Sciatic nerve (tissue), 2 donors: ENCODE measurements at regions not wholly inside any gene's neighbourhood (a gene's known extent, or its start where the extent isn't known, plus 50 kb on each side); places are given as distances from the start of the nearest gene placed in this dataset.

Experiments used
- ATAC-seq: fragments of 200-7000 bp; cut with Tn5 transposase; one replicate; pipeline ENCODE4 v1.9.1; 2020; ENCODE audit warnings: mild to moderate bottlenecking, moderate library complexity
- DNase-seq: peaks from one replicate; pipeline ENCODE4 v3.0.0-alpha.2; 2020; ENCODE audit warnings: low spot score
- intact Hi-C: fragments of 100-400 bp; cut with DNase I; formaldehyde crosslinking; loops from one replicate; pipeline ENCODE4 v1.14.2; 2022
- donor health status: DM: no; HTN: no; CAD: no.
- donor health status: DM: no; HTN: no; CAD: no.

DNA sequence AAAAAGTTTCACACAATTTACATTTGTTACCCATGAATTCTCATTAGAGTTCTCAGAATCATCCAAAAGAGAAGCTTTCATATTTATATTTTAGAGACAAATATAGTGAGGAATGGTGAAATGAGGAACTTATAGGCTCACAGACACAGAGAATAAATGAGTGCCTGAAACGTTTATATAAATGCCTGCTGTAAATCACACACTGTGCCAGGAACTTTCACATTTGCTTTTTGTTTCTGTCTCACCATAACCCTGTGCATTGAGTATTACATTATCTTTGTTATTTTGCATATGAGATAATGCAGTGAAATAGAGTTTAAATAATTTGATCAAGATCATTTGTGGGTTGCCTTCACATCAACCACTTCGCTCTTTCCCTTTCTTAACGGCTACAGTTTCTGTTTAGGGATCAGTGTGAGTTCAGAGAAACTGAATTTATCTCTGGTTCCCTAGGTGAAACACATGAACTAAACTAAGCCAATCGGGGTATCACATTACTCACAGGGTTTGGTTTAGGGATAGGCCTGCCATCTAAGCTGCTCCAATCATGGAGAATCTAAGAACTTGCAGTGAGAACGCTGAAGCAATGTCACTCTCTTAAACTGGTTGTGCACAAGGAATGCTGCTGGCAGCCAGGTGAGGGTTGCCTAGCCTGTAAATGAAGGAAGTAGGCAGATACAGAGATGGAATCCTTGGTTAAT is 1339.2 kb upstream of the TENM4 start:
- intact Hi-C loops = no loop called here
- no peak for ATAC-seq

GRCh38 chr11:80778941-80779340 is 1338.1 kb upstream of the TENM4 start:
- intact Hi-C loops = no loop called here
- ATAC-seq (no peak), DNase-seq (no peak)

More for the DNA sequence above, 1339.2 kb upstream of the TENM4 start:
- no peak for DNase-seq

DNA sequence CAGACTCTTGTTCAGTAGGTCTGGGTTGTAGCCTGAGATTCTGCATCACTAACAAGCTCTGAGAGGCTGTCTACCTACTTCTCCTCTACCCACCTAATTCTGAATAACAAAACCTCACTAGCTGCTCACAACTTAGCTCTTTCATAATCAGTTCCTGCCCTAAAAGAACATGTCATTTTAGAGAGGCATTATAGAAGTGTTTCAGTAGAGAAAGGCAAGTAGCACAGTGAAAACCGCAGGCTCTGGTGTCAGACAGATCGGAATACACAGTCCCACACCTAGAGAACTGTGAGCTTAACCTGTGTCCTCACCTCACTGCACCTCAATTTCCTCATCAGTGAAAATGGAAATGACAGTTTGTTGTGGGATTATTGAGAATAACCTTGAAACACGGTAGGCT is 1337.6 kb upstream of the TENM4 start:
- no peak for DNase-seq
- no peak for ATAC-seq
- intact Hi-C loops = no loop called here

DNA sequence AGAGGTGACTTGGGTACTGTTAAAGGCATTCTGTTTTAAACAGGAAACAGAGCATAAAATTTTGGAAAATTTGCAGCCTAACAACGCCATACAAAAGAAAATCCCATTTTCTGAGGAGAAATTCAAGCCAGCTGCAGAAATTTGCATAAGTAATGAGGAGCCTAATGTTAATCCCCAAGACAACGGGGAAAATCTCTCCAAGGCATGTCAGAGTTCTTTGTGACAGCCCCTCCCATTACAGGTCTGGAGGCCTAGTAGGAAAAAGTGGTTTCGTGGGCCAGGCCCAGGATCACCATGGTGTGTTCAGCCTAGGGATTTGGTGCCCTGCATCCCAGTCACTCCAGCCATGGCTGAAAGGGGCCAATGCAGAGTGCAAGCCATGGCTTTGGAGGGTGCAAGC is 1333.1 kb upstream of the TENM4 start:
- no peak for ATAC-seq
- DNase-seq = no peak
- intact Hi-C loops = no loop called here

GRCh38 chr11:80771017-80771416 is 1330.2 kb upstream of the TENM4 start:
- intact Hi-C loops = no loop called here
- DNase-seq (no peak), ATAC-seq (no peak)

DNA sequence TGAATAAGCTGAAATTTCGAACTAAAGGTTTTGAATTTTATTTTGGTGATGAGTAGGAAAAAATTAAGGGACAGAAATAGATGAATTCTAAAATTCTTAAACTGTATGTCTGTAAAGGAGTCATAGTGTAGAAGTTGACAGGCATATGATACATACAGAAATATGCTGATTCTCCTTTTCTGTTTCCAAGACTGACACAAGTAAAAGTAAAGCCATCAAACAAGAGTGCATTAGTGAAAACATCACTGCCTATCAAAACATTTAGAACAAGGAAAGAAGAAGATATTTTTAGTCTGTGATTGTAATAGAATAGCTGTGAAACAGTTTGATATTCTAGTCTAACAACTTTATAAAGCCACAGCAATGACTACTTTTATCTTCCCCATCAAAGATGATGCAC is 1318.0 kb upstream of the TENM4 start:
- ATAC-seq = no peak

DNA sequence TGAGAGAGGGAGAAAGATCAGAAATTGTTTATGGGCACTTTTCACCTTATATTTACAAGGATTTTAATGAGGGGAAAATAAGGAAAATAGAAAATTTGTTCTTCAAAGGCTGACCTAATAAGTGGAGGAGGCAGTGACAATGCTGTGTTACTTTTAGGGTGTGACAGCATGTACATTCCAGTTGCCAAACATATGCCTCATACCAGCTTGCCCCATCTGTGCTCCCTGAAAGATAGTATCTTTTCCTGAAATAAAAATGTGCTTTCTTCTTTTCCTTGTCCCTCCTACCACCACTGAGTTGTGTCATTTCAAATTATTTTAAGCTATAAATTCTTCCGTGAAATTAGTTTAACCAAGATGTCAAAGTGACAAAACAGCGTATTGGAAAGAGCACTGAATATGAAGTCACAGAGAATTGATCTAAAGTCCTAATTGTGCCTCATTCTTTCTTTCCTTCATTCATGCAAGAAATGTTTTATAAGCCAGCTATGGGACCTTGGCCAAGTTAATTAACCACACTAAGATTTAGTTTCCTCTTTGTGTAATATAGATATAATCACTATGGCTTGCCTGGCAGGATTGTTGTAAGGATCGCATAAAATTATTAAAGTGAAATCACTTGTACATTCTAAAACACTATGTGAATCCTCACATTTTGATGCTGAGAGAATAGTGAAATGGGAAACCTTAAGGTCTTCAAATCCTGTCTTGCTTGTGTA is 1307.5 kb upstream of the TENM4 start:
- ATAC-seq (no peak), DNase-seq (no peak)
- intact Hi-C loops = no loop called here

More for the DNA sequence above, 1318.0 kb upstream of the TENM4 start:
- intact Hi-C loops = no loop called here
- no peak for DNase-seq

- DNase-seq (no peak), ATAC-seq (no peak)
- intact Hi-C loops = no loop called here
These were observed 1305.5 kb upstream of the TENM4 start for GRCh38 chr11:80746300-80746699.

DNA sequence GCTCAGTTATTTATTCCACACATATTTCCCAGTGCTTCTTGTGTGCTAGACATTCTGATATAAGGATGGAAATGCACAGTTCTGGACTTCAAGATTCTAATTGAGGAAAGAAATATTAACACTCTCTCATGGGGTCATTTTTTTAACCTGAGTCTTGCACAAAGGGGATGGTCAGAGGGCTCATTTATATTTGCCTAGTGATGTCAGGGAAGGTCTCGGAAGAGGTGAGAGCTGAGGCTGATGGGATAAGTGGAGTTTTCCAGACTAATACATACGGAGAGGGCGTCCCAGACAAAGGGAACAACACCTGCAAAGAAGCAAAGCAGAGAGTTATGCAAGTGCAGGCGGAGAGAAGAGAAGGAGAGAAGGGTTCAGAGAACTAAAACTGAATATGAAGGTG is 1304.6 kb upstream of the TENM4 start:
- DNase-seq (no peak), ATAC-seq (no peak)
- intact Hi-C loops = no loop called here

DNA sequence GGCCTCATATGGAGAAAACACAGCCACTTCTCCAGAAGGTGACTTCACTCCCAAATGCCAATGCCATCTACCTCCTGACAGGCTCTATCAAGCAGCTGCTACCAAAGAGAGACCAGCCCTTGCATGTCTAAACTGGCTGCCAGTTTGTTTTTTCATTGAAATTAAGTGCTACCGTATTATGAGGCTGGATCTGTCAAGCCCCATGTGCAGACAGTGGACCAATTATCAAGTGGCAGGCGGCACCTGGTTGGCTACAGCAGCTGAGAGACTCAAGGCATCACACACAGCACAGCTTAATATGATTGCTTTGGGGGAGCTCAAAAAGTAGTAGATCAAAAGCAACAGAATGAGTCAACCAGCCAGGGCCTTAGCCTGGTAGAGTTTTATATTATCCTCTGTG is 1293.0 kb upstream of the TENM4 start:
- no peak for DNase-seq
- intact Hi-C loops = no loop called here

GRCh38 chr11:80733361-80733760 is 1292.5 kb upstream of the TENM4 start:
- no peak for ATAC-seq
- DNase-seq = no peak
- intact Hi-C loops = no loop called here

More for the DNA sequence above, 1293.0 kb upstream of the TENM4 start:
- ATAC-seq = no peak

DNA sequence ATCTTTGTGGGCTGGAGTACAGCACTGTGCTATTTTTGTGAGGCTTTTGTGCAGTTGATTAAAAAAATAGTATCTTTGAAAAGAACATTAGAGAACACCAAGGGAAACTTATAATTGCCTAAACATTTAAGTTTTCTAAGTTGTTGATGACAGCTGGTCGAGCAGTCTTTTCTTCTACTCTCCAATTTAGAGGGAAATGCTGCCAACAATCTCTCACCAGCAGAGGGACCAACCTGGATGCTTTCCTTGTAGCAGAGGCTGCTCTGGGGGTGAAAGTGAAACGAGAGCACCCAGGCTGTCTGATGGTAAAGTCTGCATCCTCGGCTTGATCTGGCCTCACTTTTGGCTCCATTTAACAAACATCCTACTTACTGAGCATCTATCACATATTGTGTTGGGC is 1286.5 kb upstream of the TENM4 start:
- intact Hi-C loops = no loop called here
- ATAC-seq (no peak), DNase-seq (no peak)

- DNase-seq = no peak
- ATAC-seq = no peak
- intact Hi-C loops = no loop called here
These were observed 1285.4 kb upstream of the TENM4 start for GRCh38 chr11:80726236-80726635.

DNA sequence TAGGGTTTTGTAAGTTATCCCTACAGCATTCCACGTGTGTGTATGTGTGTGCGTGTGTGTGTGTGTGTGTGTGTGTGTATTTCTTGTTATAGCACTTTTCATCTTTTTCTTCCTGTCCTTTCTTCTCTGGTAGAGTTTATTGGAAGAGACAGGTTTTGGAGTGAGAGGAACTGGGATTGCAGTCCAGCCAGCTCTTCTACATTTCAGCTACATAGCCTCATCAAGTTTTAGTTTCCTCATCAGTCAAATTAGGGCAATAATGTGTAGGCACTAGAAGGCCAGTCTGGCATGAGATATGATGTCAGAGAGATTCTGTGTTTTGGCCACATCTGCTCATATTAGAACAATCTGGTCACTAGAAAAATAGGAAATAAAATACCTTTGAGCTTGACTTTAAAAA is 1283.5 kb upstream of the TENM4 start:
- ATAC-seq = no peak
- DNase-seq = no peak
- intact Hi-C loops = no loop called here

DNA sequence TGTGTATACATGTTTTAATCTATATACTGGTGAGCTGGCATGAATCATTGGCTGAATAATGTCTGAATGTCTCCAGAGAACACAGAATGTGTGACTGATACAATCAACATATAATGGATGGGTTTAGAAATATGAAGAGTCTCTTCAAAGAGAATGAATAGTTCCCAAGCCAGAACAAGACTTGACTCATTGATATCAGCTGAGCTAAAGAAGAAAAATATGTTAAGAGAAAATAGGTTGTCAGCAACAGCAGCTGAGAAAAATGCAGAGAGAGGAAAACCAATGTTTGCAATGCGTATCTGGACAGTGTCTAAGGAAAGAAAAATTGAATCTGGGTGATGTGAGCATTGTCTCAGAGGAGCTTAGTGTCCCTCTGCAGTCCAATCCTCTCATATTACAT is 1281.8 kb upstream of the TENM4 start:
- DNase-seq = no peak
- intact Hi-C loops = no loop called here

GRCh38 chr11:80720295-80720694 is 1279.5 kb upstream of the TENM4 start:
- ATAC-seq (no peak), DNase-seq (no peak)
- intact Hi-C loops = no loop called here

More for the DNA sequence above, 1281.8 kb upstream of the TENM4 start:
- ATAC-seq = no peak

GRCh38 chr11:80719292-80719646 is 1278.4 kb upstream of the TENM4 start:
- intact Hi-C loops = no loop called here
- no peak for DNase-seq
- no peak for ATAC-seq

- ATAC-seq = no peak
- intact Hi-C loops = no loop called here
These were observed 1277.9 kb upstream of the TENM4 start for GRCh38 chr11:80718611-80719291.

DNA sequence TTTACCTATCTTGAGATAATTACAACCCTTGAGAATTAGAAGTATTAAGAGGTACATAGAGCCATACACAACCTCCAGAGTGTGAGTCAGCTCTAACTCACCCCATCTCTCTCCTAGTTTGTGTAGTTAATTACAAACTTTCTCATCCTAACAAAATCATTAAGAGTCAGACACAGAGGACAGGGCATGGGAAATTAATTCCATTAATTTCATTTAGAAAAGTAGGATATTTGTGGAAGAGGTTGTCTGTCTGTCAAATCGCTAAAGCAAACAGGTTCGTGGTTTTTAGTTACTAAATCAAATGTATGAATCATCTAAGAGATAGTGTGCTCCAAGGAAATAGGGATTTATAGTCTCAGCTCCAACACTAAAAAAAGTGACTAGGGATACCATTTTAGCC is 1261.4 kb upstream of the TENM4 start:
- intact Hi-C loops = no loop called here

More at GRCh38 chr11:80718611-80719291, 1277.9 kb upstream of the TENM4 start:
- no peak for DNase-seq

DNA sequence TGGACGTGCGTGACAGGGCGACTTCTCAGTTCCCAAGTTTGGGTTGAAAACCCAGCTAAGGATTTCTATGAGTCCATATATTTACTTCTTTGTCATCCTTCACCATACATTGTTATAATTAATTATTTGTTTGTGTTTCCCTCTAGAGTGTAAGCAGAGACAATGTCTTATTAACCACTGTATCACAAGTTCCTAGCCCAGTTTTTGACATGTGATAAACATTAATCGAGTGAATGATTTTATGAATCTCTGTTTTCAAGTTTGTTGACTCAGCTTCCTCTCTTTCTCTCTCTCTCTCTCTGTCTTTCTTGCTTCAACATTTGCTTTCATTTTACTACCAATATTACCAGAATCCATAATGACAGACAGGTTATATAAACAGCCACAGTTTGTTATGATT is 1259.6 kb upstream of the TENM4 start:
- intact Hi-C loops = no loop called here
- DNase-seq = no peak
- ATAC-seq = no peak

More for the DNA sequence above, 1261.4 kb upstream of the TENM4 start:
- ATAC-seq = no peak
- DNase-seq = no peak
